ENCODE measurements at regions not wholly inside any gene's neighbourhood (a gene's known extent, or its start where the extent isn't known, plus 50 kb on each side); places are given as distances from the start of the nearest gene placed in this dataset.
"Not testable (repeated sequence)": the region's sequence is repeated elsewhere in the genome, so short reads cannot be mapped to it uniquely, and the experiment has no call there.

DNA sequence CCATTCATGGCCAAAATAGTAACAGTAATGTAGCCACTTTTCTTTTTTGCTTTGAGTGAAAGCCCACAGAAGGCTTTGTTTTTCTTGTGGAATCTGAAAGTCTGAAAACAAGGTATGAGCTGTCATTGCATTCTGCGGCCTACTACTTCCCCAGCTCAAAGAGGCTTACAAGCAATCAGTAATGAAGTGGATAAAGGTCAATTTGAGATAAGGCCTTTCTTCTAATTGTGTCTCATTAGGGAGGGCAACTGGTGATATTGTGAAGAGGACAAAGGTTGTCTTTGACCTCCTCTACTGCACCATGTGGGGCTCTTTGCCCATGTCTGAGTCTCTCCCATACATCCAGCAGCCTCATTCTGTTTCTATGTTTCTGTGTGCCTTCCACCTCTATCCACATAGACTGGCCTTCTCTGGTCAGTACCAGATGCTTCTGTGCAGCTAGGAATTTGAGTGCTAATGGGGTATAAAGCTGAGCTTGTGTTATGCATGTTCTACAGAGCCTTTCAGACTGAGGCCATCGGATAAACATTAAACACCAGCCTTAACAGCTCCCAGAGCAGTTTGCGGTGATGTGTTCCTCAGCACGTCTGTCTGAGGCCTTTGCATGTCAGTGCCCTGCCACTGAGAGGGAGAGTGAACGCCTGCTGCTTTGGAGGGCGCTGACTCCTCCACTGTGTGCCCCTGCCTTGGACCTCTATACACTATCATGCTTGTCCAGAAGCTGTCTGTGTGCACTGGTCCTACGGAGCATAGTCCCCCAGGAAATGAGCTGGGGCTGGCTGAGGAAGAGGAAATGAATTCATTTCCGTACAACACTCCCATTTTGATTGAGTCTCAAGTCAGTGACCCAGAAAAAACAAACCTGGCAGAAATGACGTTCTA lies 80.2 kb downstream of the SH2D1A start:
- H3K36me3 ChIP-seq (ENCODE audit: control insufficient read depth, low read depth, low read length): no peaks in the 10 kb centered on the region
- no peaks in the 10 kb centered on the region for H3K27me3 ChIP-seq (ENCODE audit: control insufficient read depth, insufficient read depth, low read length)
- H3K4me3 ChIP-seq (ENCODE audit: low read length): no peak overlapping the region
- H3K4me1 ChIP-seq (ENCODE audit: control insufficient read depth, low read depth, low read length): peaks cover 9% of the 10 kb centered on the region
- no peaks in the 10 kb centered on the region for H3K9me3 ChIP-seq (ENCODE audit: control insufficient read depth, low read depth, low read length)
- H3K27ac ChIP-seq (ENCODE audit: low read length): no peak overlapping the region
- H3K9ac ChIP-seq (ENCODE audit: low read length): no peak overlapping the region

DNA sequence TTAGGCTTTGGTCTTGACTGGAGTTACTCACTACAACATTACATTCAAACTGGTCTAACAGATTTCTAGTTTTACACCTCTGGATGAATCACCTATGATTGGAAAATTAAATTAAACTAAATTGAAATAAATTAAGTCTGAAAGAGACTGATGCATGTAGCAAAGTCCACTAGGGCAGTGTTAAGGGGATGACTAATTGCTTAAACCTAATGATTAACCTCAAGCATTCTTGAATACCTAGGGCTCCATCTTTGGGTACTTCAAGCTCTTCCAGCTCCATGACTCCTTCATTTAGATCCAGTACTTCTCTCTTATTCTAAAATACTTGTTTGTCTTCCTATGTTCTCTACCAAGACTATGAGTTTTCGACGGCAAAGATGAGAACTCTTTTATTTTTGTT lies 86.8 kb downstream of the SH2D1A start:
- H3K36me3 ChIP-seq (ENCODE audit: control insufficient read depth, low read depth, low read length): no peaks in the 10 kb centered on the region
- H3K9ac ChIP-seq (ENCODE audit: low read length): no peak overlapping the region
- no peak overlapping the region for H3K4me3 ChIP-seq (ENCODE audit: low read length)
- peaks cover 11% of the 10 kb centered on the region for H3K9me3 ChIP-seq (ENCODE audit: control insufficient read depth, low read depth, low read length)
- H3K27me3 ChIP-seq (ENCODE audit: control insufficient read depth, insufficient read depth, low read length): no peaks in the 10 kb centered on the region
- H3K27ac ChIP-seq (ENCODE audit: low read length): no peak overlapping the region
- no peaks in the 10 kb centered on the region for H3K4me1 ChIP-seq (ENCODE audit: control insufficient read depth, low read depth, low read length)

DNA sequence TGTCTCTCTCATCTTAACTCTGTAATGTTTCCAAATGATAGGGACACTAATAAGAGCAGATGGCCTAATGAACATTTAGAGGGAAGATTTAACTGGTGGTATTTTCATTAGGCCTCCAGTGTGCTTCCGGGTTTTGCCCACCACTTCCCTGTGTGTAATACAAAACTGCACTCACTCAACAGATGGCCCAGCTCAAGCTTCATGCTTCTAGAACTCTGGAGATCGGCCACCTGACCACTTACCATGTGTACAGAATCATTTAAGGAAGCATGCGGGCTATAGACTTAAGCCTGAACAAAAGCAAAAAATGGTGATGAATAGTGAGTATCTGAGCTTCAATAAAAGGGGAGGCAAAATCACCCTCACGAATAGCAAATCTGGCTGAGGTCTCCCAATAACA lies 89.3 kb downstream of the SH2D1A start:
- H3K27me3 ChIP-seq (ENCODE audit: control insufficient read depth, insufficient read depth, low read length): no peaks in the 10 kb centered on the region
- no peak overlapping the region for H3K4me3 ChIP-seq (ENCODE audit: low read length)
- H3K9ac ChIP-seq (ENCODE audit: low read length): no peak overlapping the region
- peaks cover 20% of the 10 kb centered on the region for H3K9me3 ChIP-seq (ENCODE audit: control insufficient read depth, low read depth, low read length)
- H3K4me1 ChIP-seq (ENCODE audit: control insufficient read depth, low read depth, low read length): no peaks in the 10 kb centered on the region
- H3K27ac ChIP-seq (ENCODE audit: low read length): no peak overlapping the region
- H3K36me3 ChIP-seq (ENCODE audit: control insufficient read depth, low read depth, low read length): no peaks in the 10 kb centered on the region

DNA sequence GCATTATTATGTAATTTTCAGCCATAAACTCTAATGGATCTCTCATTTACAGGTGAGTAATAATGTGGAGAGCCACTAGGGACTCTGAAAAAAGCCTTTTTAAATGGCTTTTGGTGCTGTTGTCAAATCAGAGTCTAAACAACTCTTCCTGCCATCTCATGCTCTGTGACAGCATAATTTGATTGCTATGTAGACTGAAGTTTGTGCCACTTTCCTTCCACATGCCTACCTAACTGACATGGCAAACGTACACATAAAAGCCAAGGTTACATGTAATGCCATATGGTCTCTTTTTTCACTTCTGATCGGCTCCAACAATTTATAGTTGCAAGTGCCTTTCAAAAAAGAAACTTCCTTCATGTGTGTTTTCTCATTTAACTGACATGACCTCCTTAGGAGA lies 94.3 kb downstream of the SH2D1A start:
- no peaks in the 10 kb centered on the region for H3K27me3 ChIP-seq (ENCODE audit: control insufficient read depth, insufficient read depth, low read length)
- peaks cover 21% of the 10 kb centered on the region for H3K9me3 ChIP-seq (ENCODE audit: control insufficient read depth, low read depth, low read length)
- peaks cover 3% of the 10 kb centered on the region for H3K4me1 ChIP-seq (ENCODE audit: control insufficient read depth, low read depth, low read length)
- no peak overlapping the region for H3K27ac ChIP-seq (ENCODE audit: low read length)
- no peak overlapping the region for H3K9ac ChIP-seq (ENCODE audit: low read length)
- no peak overlapping the region for H3K4me3 ChIP-seq (ENCODE audit: low read length)
- H3K36me3 ChIP-seq (ENCODE audit: control insufficient read depth, low read depth, low read length): no peaks in the 10 kb centered on the region

DNA sequence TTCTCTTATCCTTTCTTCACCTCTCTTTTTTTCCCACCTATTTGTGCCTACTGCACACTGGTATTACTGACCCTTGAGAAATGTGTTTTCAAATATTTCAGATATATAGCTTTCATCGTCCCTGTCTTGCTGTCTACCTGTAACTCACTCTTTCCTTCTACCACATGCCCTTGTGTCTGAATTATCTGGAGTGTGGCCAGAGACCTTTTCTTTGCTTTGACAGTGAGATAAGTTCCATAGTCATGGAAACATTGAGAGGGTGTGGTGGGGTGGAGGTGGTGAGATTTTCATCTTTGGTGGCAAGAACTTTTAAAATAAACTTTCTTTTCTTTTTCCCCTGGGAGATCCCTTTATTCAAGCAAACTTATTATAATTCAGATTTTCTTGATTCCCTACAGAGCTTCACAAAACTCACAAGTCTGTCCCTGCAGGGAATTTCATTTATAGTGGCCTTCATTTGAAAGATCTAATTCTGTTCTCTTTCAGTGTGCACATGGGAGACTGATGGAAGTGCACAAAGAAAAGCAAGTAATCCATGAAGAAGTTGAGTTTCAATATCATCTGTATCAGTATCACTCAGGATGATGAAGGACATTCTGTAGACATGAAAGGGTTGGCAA lies 95.7 kb downstream of the SH2D1A start:
- peaks cover 20% of the 10 kb centered on the region for H3K9me3 ChIP-seq (ENCODE audit: control insufficient read depth, low read depth, low read length)
- peaks cover 3% of the 10 kb centered on the region for H3K4me1 ChIP-seq (ENCODE audit: control insufficient read depth, low read depth, low read length)
- H3K9ac ChIP-seq (ENCODE audit: low read length): no peak overlapping the region
- H3K27me3 ChIP-seq (ENCODE audit: control insufficient read depth, insufficient read depth, low read length): no peaks in the 10 kb centered on the region
- no peak overlapping the region for H3K4me3 ChIP-seq (ENCODE audit: low read length)
- H3K36me3 ChIP-seq (ENCODE audit: control insufficient read depth, low read depth, low read length): no peaks in the 10 kb centered on the region
- H3K27ac ChIP-seq (ENCODE audit: low read length): no peak overlapping the region

DNA sequence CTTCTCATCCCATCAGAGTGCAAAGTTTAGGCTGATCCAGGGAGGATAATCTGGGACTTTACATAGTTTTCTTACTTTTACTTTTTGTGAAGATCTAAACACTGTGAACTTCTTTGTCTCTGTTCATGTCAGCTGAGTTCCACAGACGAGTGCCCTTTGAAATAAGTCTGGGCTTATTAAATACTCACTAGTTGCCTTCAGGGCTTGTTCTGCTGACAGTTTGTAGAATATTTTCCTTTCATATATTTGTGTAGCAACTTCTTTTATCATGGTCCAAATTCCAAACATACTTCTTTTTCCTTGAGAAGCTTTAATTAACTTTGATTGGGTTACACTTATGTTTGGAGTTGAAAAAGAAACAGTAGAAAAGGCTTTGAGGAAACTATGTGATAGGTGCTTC lies 109.6 kb downstream of the SH2D1A start:
- Histone ChIP-seq H3K9me3 (ENCODE audit: control insufficient read depth, low read depth, low read length) (peaks cover 25% of the 10 kb centered on the region), H3K27me3 (ENCODE audit: control insufficient read depth, insufficient read depth, low read length) (no peaks in the 10 kb centered on the region), H3K36me3 (ENCODE audit: control insufficient read depth, low read depth, low read length) (no peaks in the 10 kb centered on the region), H3K4me3 (ENCODE audit: low read length) (no peak overlapping the region), H3K4me1 (ENCODE audit: control insufficient read depth, low read depth, low read length) (no peaks in the 10 kb centered on the region), H3K27ac (ENCODE audit: low read length) (no peak overlapping the region), H3K9ac (ENCODE audit: low read length) (no peak overlapping the region)

DNA sequence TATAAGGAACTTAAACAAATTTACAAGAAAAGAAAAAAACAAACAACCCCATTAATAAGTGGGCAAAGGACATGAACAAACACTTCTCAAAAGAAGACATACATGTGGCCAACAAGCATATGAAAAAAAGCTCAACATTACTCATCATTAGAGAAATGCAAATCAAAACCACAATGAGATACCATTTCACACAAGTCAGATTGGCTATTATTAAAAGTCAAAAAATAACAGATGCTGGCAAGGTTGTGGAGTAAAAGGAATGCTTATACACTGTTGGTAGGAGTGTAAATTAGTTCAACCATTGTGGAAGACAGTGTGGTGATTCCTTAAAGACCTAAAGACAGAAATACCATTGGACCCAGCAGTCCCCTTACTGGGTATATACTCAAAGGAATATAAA lies 113.5 kb downstream of the SH2D1A start:
- not testable (repeated sequence) for H3K4me1 ChIP-seq (ENCODE audit: control insufficient read depth, low read depth, low read length); H3K4me3 ChIP-seq (ENCODE audit: low read length); H3K9ac ChIP-seq (ENCODE audit: low read length); H3K27ac ChIP-seq (ENCODE audit: low read length); H3K36me3 ChIP-seq (ENCODE audit: control insufficient read depth, low read depth, low read length); H3K27me3 ChIP-seq (ENCODE audit: control insufficient read depth, insufficient read depth, low read length)
- peaks cover 20% of the 10 kb centered on the region for H3K9me3 ChIP-seq (ENCODE audit: control insufficient read depth, low read depth, low read length)

DNA sequence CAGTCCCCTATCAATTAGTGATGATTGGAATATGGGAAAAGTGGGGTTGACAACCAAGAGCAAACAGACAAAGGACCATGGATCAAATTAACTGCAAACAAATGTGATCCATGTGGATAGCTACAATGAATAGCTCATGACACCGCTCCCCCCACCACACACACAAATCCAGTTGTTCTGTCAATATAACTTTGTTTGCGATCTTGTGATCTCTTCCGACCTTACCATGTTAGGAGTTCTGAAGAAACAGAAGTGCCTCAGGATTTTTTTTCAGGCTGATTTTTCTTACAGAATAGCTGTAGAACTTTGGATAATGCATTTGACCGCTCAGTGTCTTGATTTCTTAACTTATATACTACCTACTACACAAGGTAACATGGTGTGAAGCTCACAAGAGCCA lies 116.6 kb downstream of the SH2D1A start:
- Histone ChIP-seq H3K4me1 (ENCODE audit: control insufficient read depth, low read depth, low read length) (no peaks in the 10 kb centered on the region), H3K4me3 (ENCODE audit: low read length) (no peak overlapping the region), H3K36me3 (ENCODE audit: control insufficient read depth, low read depth, low read length) (no peaks in the 10 kb centered on the region), H3K27me3 (ENCODE audit: control insufficient read depth, insufficient read depth, low read length) (no peaks in the 10 kb centered on the region), H3K9me3 (ENCODE audit: control insufficient read depth, low read depth, low read length) (peaks cover 20% of the 10 kb centered on the region), H3K9ac (ENCODE audit: low read length) (no peak overlapping the region), H3K27ac (ENCODE audit: low read length) (no peak overlapping the region)

DNA sequence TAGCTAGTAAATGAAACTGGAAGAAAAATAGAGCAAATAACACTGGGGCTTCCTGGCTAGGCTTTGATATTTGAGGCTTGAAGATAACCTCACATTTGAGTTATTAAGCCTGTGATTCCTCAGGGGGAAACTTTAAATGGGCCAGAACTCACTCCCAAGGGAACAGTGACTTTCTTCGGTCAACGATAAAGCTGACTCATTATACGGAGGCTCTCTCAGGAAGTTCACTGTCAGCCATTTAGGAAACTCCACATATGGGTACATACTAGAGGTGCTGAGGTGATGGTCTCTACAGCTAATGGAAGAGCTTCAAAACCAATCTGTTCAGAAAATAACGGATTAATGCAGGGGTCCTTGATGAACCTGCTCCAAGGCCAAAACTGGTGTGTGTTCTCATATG lies 120.8 kb downstream of the SH2D1A start:
- Histone ChIP-seq H3K27ac (ENCODE audit: low read length) (no peak overlapping the region), H3K27me3 (ENCODE audit: control insufficient read depth, insufficient read depth, low read length) (no peaks in the 10 kb centered on the region), H3K4me1 (ENCODE audit: control insufficient read depth, low read depth, low read length) (no peaks in the 10 kb centered on the region), H3K9me3 (ENCODE audit: control insufficient read depth, low read depth, low read length) (peaks cover 6% of the 10 kb centered on the region), H3K36me3 (ENCODE audit: control insufficient read depth, low read depth, low read length) (no peaks in the 10 kb centered on the region), H3K4me3 (ENCODE audit: low read length) (no peak overlapping the region), H3K9ac (ENCODE audit: low read length) (no peak overlapping the region)

DNA sequence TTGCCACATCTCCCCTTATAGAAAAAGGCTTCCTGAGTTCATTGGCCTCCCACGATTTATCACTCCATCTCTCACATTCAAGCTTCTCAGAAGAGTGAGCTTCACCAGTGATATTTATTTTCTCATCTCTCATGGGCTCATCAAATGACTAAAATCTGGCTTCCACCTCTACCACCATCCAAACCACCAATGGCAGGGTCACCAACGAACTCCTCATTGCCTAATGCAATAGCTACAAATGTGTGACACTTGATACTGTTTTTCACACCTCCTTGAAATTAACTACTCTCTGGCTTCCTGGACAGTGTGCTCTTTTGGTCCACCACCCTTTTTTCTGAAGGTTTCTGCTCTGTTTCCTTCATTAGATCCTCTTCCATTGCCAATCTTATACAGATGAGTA lies 129.0 kb downstream of the SH2D1A start:
- no peaks in the 10 kb centered on the region for H3K36me3 ChIP-seq (ENCODE audit: control insufficient read depth, low read depth, low read length)
- H3K9ac ChIP-seq (ENCODE audit: low read length): no peak overlapping the region
- no peak overlapping the region for H3K27ac ChIP-seq (ENCODE audit: low read length)
- H3K9me3 ChIP-seq (ENCODE audit: control insufficient read depth, low read depth, low read length): peaks cover 11% of the 10 kb centered on the region
- no peaks in the 10 kb centered on the region for H3K27me3 ChIP-seq (ENCODE audit: control insufficient read depth, insufficient read depth, low read length)
- no peak overlapping the region for H3K4me3 ChIP-seq (ENCODE audit: low read length)
- H3K4me1 ChIP-seq (ENCODE audit: control insufficient read depth, low read depth, low read length): no peaks in the 10 kb centered on the region

DNA sequence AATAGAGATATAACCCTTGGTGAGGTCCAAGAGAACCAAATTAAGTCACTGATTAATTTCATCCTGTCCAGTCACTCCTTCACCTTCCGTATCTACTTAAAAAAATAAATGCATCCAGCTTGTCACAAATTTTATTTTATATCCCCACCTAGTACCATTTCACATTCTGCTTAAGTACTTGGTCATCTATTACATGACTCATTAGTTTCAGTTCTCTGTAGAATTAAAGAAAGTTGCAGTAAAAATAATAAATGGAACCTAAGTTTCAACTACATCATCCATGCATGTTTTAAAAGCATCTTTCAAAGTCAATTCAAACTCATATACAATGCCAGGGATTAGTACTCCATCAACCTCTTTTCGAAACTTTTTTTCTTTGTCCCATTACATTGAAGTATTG lies 130.2 kb downstream of the SH2D1A start:
- H3K4me3 ChIP-seq (ENCODE audit: low read length): no peak overlapping the region
- no peaks in the 10 kb centered on the region for H3K27me3 ChIP-seq (ENCODE audit: control insufficient read depth, insufficient read depth, low read length)
- H3K9ac ChIP-seq (ENCODE audit: low read length): no peak overlapping the region
- no peak overlapping the region for H3K27ac ChIP-seq (ENCODE audit: low read length)
- no peaks in the 10 kb centered on the region for H3K4me1 ChIP-seq (ENCODE audit: control insufficient read depth, low read depth, low read length)
- peaks cover 9% of the 10 kb centered on the region for H3K9me3 ChIP-seq (ENCODE audit: control insufficient read depth, low read depth, low read length)
- H3K36me3 ChIP-seq (ENCODE audit: control insufficient read depth, low read depth, low read length): no peaks in the 10 kb centered on the region

DNA sequence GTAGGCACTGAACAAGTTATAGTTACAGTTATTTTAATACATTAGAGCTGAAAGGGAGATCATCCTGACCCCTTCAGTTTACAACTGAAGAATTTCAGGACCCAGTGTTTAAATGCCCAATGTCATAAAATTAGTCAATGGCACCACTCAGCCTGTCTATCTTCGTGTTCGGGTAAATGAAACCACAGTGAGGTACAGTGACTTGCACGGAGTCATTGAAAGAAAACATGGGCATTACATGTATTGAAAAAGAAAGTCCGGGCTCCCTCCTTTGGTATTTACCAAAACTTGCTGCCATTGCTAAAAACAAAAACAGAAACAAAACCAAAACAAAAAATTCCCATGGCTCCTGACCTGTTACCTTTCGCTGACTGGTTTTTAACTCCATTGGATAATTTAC lies 131.7 kb downstream of the SH2D1A start:
- Histone ChIP-seq H3K4me1 (ENCODE audit: control insufficient read depth, low read depth, low read length) (no peaks in the 10 kb centered on the region), H3K36me3 (ENCODE audit: control insufficient read depth, low read depth, low read length) (no peaks in the 10 kb centered on the region), H3K27me3 (ENCODE audit: control insufficient read depth, insufficient read depth, low read length) (no peaks in the 10 kb centered on the region), H3K4me3 (ENCODE audit: low read length) (no peak overlapping the region), H3K9ac (ENCODE audit: low read length) (no peak overlapping the region), H3K27ac (ENCODE audit: low read length) (no peak overlapping the region), H3K9me3 (ENCODE audit: control insufficient read depth, low read depth, low read length) (peaks cover 9% of the 10 kb centered on the region)
